NCI-H748 (cell line): ENCODE measurements at regions not wholly inside any gene's neighbourhood (a gene's known extent, or its start where the extent isn't known, plus 50 kb on each side); places are given as distances from the start of the nearest gene placed in this dataset.
"Not testable (repeated sequence)": the region's sequence is repeated elsewhere in the genome, so short reads cannot be mapped to it uniquely, and the experiment has no call there.

Experiments used
- DNase-seq: peaks from one replicate; lab custom pipeline; 2025; ENCODE audit not compliant: unreplicated experiment; lab: John Stamatoyannopoulos, UW

GRCh38 chr1:57536749-57537423 is 113.0 kb upstream of the DAB1 start:
- DNase-seq, result no peak

- DNase-seq, result no peak
Observed at GRCh38 chr1:57532299-57532698, 108.4 kb upstream of the DAB1 start.

- not testable (repeated sequence) for DNase-seq
Observed at GRCh38 chr1:57530911-57531260, 107.0 kb upstream of the DAB1 start.

GRCh38 chr1:57530206-57530910 is 106.5 kb upstream of the DAB1 start:
- DNase-seq, result no peak

- DNase-seq, result no peak
Observed at GRCh38 chr1:57522575-57522974, 98.7 kb upstream of the DAB1 start.

- no peak for DNase-seq
Observed at GRCh38 chr1:57520743-57521515, 97.1 kb upstream of the DAB1 start.

GRCh38 chr1:57518496-57518895 is 94.6 kb upstream of the DAB1 start:
- no peak for DNase-seq

GRCh38 chr1:57517587-57518374 is 93.9 kb upstream of the DAB1 start:
- DNase-seq, result no peak

- DNase-seq, result peak; percentile 72
Observed at GRCh38 chr1:57512386-57512785, 88.5 kb upstream of the DAB1 start.

- no peak for DNase-seq
Observed at GRCh38 chr1:57506941-57507340, 83.1 kb upstream of the DAB1 start.

- DNase-seq, result no peak
Observed at GRCh38 chr1:57503337-57503736, 79.5 kb upstream of the DAB1 start.

- no peak for DNase-seq
Observed at GRCh38 chr1:57500136-57500830, 76.4 kb upstream of the DAB1 start.

GRCh38 chr1:57494530-57495079 is 70.7 kb upstream of the DAB1 start:
- peak; percentile 50 for DNase-seq

GRCh38 chr1:57492586-57493226 is 68.8 kb upstream of the DAB1 start:
- no peak for DNase-seq

- peak; percentile 82 for DNase-seq
Observed at GRCh38 chr1:57489358-57490036, 65.6 kb upstream of the DAB1 start.

GRCh38 chr1:57485643-57486042 is 61.8 kb upstream of the DAB1 start:
- no peak for DNase-seq

- DNase-seq, result no peak
Observed at GRCh38 chr1:57483954-57484353, 60.1 kb upstream of the DAB1 start.

- DNase-seq, result peak; percentile 8
Observed at GRCh38 chr1:57479471-57479870, 55.6 kb upstream of the DAB1 start.

- no peak for DNase-seq
Observed at GRCh38 chr1:57475366-57475765, 51.5 kb upstream of the DAB1 start.
